GM19397 (cell line): ENCODE measurements at regions not wholly inside any gene's neighbourhood (a gene's known extent, or its start where the extent isn't known, plus 50 kb on each side); places are given as distances from the start of the nearest gene placed in this dataset.

ENCODE experiments used
- ATAC-seq: cut with Tn5 transposase; IDR thresholded peaks from one replicate; pipeline ENCODE4 v1.9.1; 2021; ENCODE audit warnings: mild to moderate bottlenecking, moderate library complexity; ENCODE audit not compliant: unreplicated experiment

- ATAC-seq: no peak
Observed at GRCh38 chr10:131760416-131761166, 140.2 kb upstream of the PPP2R2D start.

DNA sequence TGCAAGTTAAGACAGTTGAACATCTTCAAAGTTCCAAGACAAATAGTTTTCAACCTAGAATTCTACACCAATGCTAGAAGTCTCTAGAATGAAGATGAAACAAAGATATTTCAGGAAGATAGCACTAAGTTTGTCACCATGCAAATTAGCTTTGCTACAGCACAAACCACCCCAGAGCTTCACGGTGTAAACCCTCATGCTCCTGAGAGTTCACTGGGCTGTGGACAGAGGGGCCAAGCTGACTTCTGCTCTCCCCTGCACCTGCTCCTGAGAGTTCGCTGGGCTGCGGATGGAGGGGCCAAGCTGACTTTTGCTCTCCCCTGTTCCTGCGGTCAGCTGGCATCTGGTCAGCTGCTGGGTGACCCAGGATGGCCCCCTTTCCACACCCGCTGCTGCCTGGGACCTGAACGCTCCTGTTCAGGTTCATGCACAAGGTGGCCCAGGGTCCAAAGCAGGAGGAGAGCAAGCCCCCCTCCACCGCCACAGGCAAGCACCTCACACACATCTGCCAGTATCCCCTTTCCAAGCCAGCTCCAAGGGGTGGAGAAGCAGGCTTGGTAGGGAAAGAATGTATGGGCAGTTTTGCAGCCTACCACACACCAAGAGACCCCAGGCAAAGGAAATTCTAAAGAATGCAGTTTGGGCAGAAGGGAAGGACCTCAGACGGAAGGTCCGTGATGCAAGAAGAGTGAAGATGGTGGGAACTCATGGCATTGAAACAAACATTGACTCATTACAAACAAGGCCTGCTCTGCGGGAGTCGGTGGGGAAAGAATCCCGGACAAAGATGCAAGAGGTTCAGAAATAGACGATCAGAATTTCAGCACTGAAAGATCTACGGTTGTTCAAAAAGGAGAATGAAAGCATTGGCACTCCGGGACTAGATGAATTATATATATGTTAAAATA lies 137.8 kb upstream of the PPP2R2D start:
- ATAC-seq: no peak

- ATAC-seq: no peak
Observed at GRCh38 chr10:131764929-131765328, 135.9 kb upstream of the PPP2R2D start.

DNA sequence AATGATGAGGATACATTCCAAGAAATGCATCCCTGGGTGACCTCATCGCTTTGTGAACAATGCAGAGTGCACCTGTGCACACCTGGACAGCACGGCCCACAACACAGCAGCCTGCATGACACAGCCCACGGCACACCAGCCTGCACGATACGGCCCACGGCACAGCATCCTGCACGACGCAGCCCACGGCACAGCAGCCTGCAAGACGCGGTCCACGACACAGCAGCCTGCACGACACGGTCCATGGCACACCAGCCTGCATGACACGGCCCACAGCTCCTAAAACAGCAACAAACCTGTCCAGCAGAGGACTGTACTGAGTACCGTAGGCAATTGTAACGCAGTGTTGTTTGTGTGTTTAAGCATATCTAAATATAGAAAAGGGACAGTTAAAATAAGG lies 134.7 kb upstream of the PPP2R2D start:
- ATAC-seq: no peak

DNA sequence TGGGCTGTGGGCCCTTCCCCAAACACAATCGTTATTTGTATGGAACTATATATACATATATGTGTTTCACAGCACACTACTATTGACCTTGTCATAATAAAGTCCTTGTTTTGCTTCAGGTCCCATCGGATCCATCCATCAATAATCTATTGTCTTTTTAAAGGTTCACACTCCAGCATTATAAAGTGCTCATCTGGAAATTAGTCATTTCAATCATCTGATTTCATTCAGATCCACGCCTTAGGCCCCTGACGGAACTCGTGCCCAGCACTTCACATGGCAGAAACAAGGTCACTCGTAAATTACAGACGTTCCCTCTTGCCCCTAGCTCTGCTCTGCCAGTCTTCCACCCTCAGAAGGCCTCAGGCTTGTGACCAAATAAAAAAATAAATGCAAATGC lies 133.1 kb upstream of the PPP2R2D start:
- ATAC-seq: no peak

DNA sequence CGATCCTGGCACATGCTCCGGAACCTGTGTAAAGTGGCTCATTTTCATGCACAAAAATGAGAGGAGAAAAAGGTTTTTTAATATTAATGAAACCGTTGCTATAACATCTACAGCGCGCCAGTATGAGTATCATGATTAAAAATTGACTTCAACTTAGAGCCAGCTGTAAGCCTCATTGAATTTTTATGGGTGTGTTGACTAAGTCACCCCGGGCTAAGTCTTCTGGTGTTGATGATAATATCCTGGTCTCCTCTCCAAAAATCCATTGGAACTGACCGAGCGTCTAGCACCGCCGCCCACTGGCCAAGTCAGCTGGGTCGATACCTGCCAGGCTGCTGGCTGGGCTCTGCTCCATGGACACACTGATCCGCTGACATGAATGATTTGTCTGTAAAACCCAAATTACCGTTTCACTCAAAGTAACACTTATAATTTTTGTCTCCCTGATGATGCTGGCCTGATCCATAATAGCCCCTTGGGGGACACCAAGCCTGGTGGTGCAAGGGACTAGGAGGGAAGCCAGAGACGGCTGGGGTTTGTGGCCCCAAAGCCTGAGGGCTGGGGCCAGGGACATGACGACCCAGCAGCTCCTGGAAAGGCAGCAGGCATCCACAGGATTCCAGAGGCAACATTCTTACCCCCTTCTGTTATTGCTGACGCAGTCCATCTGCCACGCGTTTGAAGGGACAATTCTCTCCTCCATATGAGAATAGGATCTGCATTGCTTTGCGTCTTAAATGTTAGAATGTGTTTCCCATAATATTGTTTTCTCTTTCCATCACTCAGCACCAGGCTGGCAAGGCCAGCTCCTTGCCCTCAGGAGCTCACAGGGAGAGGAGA lies 131.0 kb upstream of the PPP2R2D start:
- no peak for ATAC-seq

- no peak for ATAC-seq
Observed at GRCh38 chr10:131770946-131771633, 129.7 kb upstream of the PPP2R2D start.

DNA sequence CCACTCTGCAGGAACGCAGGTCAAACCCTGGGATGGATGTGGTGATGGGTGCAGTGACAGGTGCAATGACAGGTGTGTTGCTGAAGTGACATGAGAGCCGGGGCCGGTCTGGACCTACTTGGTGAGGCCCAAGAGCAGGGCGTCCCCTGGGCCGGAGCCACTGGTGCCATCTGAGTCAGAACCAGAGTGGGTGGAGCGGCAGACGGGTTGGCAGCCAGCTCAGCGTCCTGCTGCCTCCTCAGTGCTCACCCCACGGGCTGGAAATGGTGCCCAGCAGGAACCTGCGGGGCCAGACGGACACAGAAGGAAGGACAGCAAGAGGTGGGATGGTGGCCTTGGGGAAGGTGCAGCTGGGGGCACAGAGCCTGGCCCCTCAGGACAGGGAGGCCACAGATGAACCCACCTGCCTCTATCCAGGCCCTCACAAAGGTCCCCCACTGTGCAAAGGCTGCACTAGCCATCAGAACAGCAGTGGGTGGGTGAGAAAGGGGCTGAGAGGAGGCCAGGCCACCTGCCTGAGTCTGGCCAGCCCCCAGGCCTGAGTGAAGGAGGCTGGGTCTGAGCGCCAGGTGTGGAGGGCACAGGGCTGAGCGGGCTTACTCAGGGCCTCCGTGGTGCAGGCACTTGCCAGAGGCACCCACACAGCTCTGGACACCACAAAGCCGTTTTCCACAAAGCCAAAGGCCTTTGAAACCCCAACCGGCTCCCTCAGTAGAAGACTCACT lies 129.0 kb upstream of the PPP2R2D start:
- no peak for ATAC-seq

DNA sequence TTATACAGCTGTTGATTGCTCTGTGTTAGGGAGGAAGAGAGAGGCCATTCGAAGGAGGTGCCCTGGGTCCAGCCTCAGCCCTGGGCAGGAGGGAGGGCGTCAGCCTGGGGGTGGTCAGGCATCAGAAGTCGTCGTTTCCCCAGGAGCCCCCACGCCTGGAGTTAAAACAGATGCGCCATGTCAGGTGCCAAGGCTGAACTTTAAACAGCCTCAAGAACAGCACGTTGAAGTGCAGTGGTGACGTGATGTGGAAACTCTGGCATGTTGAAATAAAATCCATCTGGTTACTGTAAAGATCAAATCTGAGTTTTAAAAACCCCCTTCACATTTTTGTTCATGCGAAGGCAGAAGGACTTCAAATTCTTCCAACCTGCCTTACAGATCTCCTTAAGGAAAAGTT lies 128.4 kb upstream of the PPP2R2D start:
- no peak for ATAC-seq

DNA sequence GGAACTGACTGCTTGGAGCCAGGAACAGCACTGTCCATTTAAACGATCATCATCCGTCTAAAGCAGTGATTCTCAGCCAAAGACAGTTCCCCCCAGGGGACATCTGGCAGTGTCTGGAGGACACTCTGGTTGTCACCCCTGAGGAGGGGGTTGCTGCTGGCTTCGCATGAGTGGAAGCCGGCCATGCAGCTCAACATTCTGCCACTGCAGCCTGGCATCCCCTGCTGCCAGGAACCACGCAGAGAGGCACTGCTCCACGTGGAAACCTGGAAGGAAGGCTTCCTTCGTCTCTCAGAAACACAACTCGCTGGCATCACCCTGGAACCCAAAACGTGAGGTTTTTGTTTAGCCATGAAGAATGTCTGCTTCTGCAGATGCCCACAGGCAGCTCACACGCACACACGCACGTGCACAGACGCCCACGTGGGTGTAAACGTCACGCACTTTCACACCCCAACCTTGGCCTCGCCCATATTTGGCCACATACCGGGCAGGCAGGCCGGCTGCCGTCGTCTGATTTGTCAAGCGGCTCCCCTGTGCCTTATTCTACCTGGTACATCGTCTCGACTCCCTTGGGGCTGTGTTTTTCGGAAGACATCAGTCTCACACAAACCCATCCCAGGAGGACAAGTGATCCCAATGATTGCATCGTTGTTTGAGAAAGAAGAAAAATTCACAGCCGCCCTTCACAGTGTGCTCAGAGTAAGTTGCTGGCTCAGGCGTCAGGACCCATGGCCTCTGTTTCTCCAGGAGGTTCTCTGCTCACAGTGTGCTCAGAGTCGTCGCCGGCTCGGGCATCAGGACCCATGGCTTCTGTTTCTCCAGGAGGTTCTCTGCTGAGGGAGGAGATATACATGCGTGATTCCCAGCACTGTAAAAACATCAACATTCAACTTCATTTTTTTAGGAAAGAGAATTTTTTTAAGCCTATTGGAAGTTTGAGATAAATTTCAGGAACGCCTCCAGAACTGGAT lies 127.2 kb upstream of the PPP2R2D start:
- ATAC-seq: no peak

GRCh38 chr10:131774681-131775085 lies 126.1 kb upstream of the PPP2R2D start:
- ATAC-seq: no peak

GRCh38 chr10:131775433-131775832 lies 125.4 kb upstream of the PPP2R2D start:
- no peak for ATAC-seq

- ATAC-seq: no peak
Observed at GRCh38 chr10:131775833-131776232, 125.0 kb upstream of the PPP2R2D start.

DNA sequence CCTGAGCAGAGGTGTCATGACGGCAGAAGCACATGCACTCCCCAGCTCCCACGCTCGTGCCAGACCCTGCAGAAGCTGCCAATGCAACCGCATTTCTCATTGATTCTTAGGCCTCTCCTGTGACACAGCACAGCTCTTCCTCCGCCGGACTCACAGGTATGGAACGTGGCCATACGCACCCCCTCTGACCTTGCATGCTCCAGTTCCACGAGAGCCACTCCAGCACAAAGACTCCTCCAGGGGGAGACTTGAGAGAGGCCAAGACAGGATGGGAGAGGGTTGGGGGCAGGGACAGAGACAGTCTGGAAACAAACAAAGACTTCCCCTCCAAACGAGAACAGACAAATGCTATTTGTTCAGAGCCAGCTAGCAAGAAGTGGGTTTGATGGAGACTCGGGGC lies 124.3 kb upstream of the PPP2R2D start:
- ATAC-seq: no peak

DNA sequence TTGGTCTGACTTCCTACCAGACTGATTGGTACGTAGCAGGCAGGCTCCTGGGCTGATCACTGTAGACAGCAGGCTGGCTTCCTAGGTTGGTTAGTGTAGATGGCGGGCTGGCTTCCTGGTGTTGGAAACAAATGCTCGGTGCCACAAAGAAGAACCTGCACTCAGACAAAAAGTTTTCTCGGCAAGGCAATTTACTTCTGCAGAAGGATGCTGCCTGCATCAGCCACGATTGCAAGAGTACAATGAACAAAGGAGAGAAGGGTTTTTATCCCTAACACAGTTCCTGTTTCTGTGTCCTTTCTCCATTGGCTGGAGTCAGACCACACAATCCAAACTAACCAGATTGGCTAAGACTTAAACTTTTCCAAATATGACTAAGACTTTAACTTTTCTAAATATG lies 123.6 kb upstream of the PPP2R2D start:
- no peak for ATAC-seq

GRCh38 chr10:131777921-131778320 lies 122.9 kb upstream of the PPP2R2D start:
- ATAC-seq: no peak

GRCh38 chr10:131778385-131778784 lies 122.4 kb upstream of the PPP2R2D start:
- ATAC-seq: no peak

DNA sequence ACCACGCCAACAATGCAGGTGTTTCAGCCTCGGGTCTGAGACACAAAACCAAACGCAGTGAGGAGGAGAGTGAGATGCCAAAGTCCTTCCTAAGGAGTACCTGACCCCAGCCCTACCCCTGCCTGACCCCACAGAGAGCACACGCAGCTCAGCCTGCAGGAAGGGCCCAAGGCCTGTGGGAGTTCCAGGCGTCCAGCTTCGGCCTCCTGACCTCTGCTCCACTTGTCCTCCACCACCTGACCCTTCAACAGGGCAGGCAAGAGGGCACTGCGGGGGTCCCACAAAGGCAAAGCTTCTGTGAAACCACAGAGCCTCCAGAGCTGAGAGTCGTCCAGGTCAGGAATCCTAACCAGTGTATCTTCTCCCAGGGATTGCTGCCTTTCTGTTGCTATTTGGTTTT lies 122.0 kb upstream of the PPP2R2D start:
- ATAC-seq: no peak
